KMS-11 (cell line): ENCODE measurements at regions not wholly inside any gene's neighbourhood (a gene's known extent, or its start where the extent isn't known, plus 50 kb on each side); places are given as distances from the start of the nearest gene placed in this dataset.

Source experiments
- H2AFZ ChIP-seq: fragments of 200-600 bp; sonication (generic); 2 replicates; pipeline ENCODE4 v1.6.1; 2016; ENCODE audit warnings: antibody characterized with exemption, mixed run types, low read depth
- H3K27ac ChIP-seq: fragments of 200-600 bp; sonication (generic); 2 replicates; pipeline ENCODE4 v1.6.1; 2016; ENCODE audit warnings: mild to moderate bottlenecking, mixed run types
- H3K27me3 ChIP-seq: fragments of 200-600 bp; sonication (generic); 2 replicates; pipeline ENCODE4 v1.6.1; 2017; ENCODE audit warnings: mild to moderate bottlenecking, low read depth, mixed run types, moderate library complexity; ENCODE audit not compliant: insufficient read depth
- H3K36me3 ChIP-seq: fragments of 200-600 bp; sonication (generic); 2 replicates; pipeline ENCODE4 v1.6.1; 2017; ENCODE audit warnings: mild to moderate bottlenecking, mixed run types; ENCODE audit not compliant: insufficient read depth
- H3K4me1 ChIP-seq: fragments of 200-600 bp; sonication (generic); 2 replicates; pipeline ENCODE4 v1.6.1; 2016; ENCODE audit warnings: mild to moderate bottlenecking, low read depth, mixed run types; ENCODE audit not compliant: poor library complexity, severe bottlenecking
- H3K4me2 ChIP-seq: fragments of 200-600 bp; sonication (generic); 2 replicates; pipeline ENCODE4 v1.7.0; 2016; ENCODE audit warnings: mild to moderate bottlenecking, mixed run types
- H3K4me3 ChIP-seq: fragments of 200-600 bp; sonication (generic); IDR thresholded peaks from 2 replicates; pipeline ENCODE4 v1.6.1; 2017; ENCODE audit warnings: low read depth, low read length, mixed read lengths; ENCODE audit not compliant: insufficient read depth
- H3K79me2 ChIP-seq: fragments of 200-600 bp; sonication (generic); 2 replicates; pipeline ENCODE4 v1.6.1; 2016; ENCODE audit warnings: low read depth, mixed run types; ENCODE audit not compliant: insufficient read depth
- H3K9ac ChIP-seq: fragments of 200-600 bp; sonication (generic); 2 replicates; pipeline ENCODE4 v1.6.1; 2016; ENCODE audit warnings: mild to moderate bottlenecking, mixed run types
- H4K20me1 ChIP-seq: fragments of 200-600 bp; sonication (generic); 2 replicates; pipeline ENCODE4 v1.6.1; 2016; ENCODE audit warnings: mild to moderate bottlenecking, mixed run types; ENCODE audit not compliant: insufficient read depth
- CTCF ChIP-seq: fragments of 200-600 bp; sonication (generic); conservative IDR thresholded peaks from 2 replicates; pipeline ENCODE4 v1.6.1; 2017; ENCODE audit warnings: low read depth, mild to moderate bottlenecking, antibody characterized with exemption, low read length, moderate library complexity, mixed read lengths

DNA sequence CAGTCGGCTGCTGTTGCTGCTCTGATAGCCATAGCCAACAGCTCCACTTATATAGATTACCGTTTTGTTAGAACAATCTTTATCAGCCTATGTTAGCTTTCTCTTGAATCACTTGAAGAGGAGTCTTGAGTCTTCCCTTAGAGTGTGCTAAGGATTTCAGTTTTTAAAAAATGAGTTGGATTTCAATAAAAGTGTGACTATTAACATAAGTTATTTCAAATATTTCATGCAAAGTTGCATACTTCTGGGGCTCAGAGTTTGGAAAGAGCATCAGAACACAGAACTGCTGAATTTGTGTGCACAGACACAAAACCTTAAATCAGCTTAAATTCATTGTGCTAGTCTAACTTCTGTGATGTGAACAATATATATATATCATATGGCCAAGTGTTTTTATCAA is 174.7 kb downstream of the MTX2 start:
- Histone ChIP-seq H3K79me2 (no peaks in the 10 kb centered on the region), H2AFZ (no peak overlapping the region)
- no peak for TF ChIP-seq CTCF

GRCh38 chr2:176445956-176446355 is 176.7 kb downstream of the MTX2 start:
- Histone ChIP-seq H3K4me3 (no peak overlapping the region), H3K9ac (no peak overlapping the region), H2AFZ (no peak overlapping the region), H3K4me2 (no peak overlapping the region), H3K79me2 (no peaks in the 10 kb centered on the region), H3K4me1 (no peaks in the 10 kb centered on the region), H3K36me3 (no peaks in the 10 kb centered on the region), H3K27me3 (no peaks in the 10 kb centered on the region), H3K27ac (no peak overlapping the region), H4K20me1 (no peaks in the 10 kb centered on the region)
- no peak for TF ChIP-seq CTCF

More for the DNA sequence above, 174.7 kb downstream of the MTX2 start:
- Histone ChIP-seq H3K27ac (no peak overlapping the region), H3K4me3 (no peak overlapping the region), H4K20me1 (no peaks in the 10 kb centered on the region), H3K27me3 (no peaks in the 10 kb centered on the region), H3K36me3 (no peaks in the 10 kb centered on the region), H3K4me1 (no peaks in the 10 kb centered on the region), H3K9ac (no peak overlapping the region), H3K4me2 (no peak overlapping the region)

DNA sequence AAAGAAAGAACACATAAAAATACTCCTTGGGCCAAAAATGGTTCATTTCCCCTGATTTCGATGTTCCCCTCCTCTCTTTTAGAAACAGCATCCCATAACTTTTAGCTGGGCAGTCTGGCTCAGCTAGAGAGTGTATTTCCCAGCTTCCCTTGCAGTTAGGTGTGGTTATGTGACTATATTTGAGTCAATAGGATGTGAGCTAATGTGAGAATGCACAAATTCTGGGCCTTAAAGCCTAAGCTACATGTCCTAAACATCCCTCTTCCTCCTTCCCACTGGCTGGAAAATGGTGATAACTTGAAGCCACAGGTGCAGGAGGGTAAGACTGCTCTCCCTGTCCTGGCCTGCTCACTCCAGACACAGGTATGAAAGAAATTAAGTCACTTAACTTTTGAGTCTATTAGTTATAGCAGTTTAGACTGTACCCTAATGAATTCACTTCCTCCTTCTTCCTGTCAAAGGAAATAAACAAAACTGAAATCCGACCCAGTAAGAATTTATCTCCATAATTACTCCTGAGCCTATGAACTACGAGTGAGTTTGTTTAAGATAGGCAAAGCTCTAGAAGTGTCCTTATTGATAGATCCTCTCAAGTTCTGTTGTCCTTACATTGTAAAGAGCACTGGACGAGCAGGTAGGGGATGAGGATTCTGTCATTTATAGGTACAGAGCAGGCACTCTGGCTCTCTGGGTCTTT is 177.6 kb downstream of the MTX2 start:
- Histone ChIP-seq H3K9ac (no peak overlapping the region), H3K79me2 (no peaks in the 10 kb centered on the region), H2AFZ (no peak overlapping the region), H3K36me3 (no peaks in the 10 kb centered on the region), H3K27me3 (no peaks in the 10 kb centered on the region), H4K20me1 (no peaks in the 10 kb centered on the region), H3K4me2 (no peak overlapping the region), H3K4me1 (no peaks in the 10 kb centered on the region), H3K4me3 (no peak overlapping the region), H3K27ac (no peak overlapping the region)
- TF ChIP-seq CTCF = no peak

- Histone ChIP-seq H3K27ac (no peak overlapping the region), H3K9ac (no peak overlapping the region), H4K20me1 (no peaks in the 10 kb centered on the region), H3K27me3 (no peaks in the 10 kb centered on the region), H3K4me2 (no peak overlapping the region), H3K4me1 (no peaks in the 10 kb centered on the region), H3K4me3 (no peak overlapping the region), H2AFZ (no peak overlapping the region), H3K79me2 (no peaks in the 10 kb centered on the region), H3K36me3 (no peaks in the 10 kb centered on the region)
- TF ChIP-seq CTCF = no peak
Measured at GRCh38 chr2:176447616-176448015, 178.4 kb downstream of the MTX2 start.
